ENCODE measurements at regions not wholly inside any gene's neighbourhood (a gene's known extent, or its start where the extent isn't known, plus 50 kb on each side); places are given as distances from the start of the nearest gene placed in this dataset.

- Histone ChIP-seq H3K36me3 (ENCODE audit: insufficient read depth, low read length) (no peaks in the 10 kb centered on the region), H2AFZ (ENCODE audit: low read length, unreplicated experiment) (no peak overlapping the region), H3K27me3 (ENCODE audit: insufficient read depth, low read length) (no peaks in the 10 kb centered on the region)
Observed at GRCh38 chr2:71889759-71890684, 257.6 kb downstream of the CYP26B1 start.

GRCh38 chr2:71888751-71889445 is 258.8 kb downstream of the CYP26B1 start:
- no peak overlapping the region for H3K4me3 ChIP-seq (ENCODE audit: low read depth, low read length)
- no peaks in the 10 kb centered on the region for H3K27me3 ChIP-seq (ENCODE audit: insufficient read depth, low read length)
- no peaks in the 10 kb centered on the region for H3K36me3 ChIP-seq (ENCODE audit: insufficient read depth, low read length)
- peak overlapping the region; percentile 77 for H3K27ac ChIP-seq (ENCODE audit: low read depth, low read length)
- H2AFZ ChIP-seq (ENCODE audit: low read length, unreplicated experiment) = no peak overlapping the region
- H3K79me2 ChIP-seq (ENCODE audit: control insufficient read depth, insufficient read depth, low read length, unreplicated experiment) = no peaks in the 10 kb centered on the region
- H3K4me1 ChIP-seq (ENCODE audit: control insufficient read depth, insufficient read depth, low read length, unreplicated experiment) = peaks cover 30% of the 10 kb centered on the region

More at GRCh38 chr2:71889759-71890684, 257.6 kb downstream of the CYP26B1 start:
- peak overlapping the region; percentile 77 for H3K27ac ChIP-seq (ENCODE audit: low read depth, low read length)
- no peaks in the 10 kb centered on the region for H3K79me2 ChIP-seq (ENCODE audit: control insufficient read depth, insufficient read depth, low read length, unreplicated experiment)
- H3K4me1 ChIP-seq (ENCODE audit: control insufficient read depth, insufficient read depth, low read length, unreplicated experiment) = peaks cover 27% of the 10 kb centered on the region
- no peak overlapping the region for H3K4me3 ChIP-seq (ENCODE audit: low read depth, low read length)

- no peaks in the 10 kb centered on the region for H3K27me3 ChIP-seq (ENCODE audit: insufficient read depth, low read length)
- no peaks in the 10 kb centered on the region for H3K36me3 ChIP-seq (ENCODE audit: insufficient read depth, low read length)
- H2AFZ ChIP-seq (ENCODE audit: low read length, unreplicated experiment) = no peak overlapping the region
- no peak overlapping the region for H3K27ac ChIP-seq (ENCODE audit: low read depth, low read length)
- no peaks in the 10 kb centered on the region for H3K79me2 ChIP-seq (ENCODE audit: control insufficient read depth, insufficient read depth, low read length, unreplicated experiment)
- peaks cover 47% of the 10 kb centered on the region for H3K4me1 ChIP-seq (ENCODE audit: control insufficient read depth, insufficient read depth, low read length, unreplicated experiment)
- H3K4me3 ChIP-seq (ENCODE audit: low read depth, low read length) = no peak overlapping the region
Observed at GRCh38 chr2:71887196-71887595, 260.5 kb downstream of the CYP26B1 start.

DNA sequence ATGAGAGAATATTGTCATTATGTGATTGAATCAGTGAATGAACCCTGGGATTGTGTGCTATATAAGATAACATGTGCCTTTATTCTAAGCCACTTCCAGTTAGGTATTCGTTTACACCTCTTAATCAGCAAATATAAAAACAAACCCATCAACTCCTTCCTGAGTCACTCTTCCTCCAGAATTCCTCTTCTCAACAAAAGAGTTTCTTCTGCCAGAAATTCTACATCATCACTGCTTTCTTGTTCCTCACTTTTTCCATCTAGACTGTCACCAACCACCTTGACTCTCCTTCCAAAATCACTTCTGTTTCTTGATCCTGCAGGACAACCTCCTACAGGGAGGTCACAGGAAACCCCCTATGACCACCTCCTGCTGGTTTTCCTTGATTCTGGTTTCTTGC is 261.4 kb downstream of the CYP26B1 start:
- no peak overlapping the region for H2AFZ ChIP-seq (ENCODE audit: low read length, unreplicated experiment)

DNA sequence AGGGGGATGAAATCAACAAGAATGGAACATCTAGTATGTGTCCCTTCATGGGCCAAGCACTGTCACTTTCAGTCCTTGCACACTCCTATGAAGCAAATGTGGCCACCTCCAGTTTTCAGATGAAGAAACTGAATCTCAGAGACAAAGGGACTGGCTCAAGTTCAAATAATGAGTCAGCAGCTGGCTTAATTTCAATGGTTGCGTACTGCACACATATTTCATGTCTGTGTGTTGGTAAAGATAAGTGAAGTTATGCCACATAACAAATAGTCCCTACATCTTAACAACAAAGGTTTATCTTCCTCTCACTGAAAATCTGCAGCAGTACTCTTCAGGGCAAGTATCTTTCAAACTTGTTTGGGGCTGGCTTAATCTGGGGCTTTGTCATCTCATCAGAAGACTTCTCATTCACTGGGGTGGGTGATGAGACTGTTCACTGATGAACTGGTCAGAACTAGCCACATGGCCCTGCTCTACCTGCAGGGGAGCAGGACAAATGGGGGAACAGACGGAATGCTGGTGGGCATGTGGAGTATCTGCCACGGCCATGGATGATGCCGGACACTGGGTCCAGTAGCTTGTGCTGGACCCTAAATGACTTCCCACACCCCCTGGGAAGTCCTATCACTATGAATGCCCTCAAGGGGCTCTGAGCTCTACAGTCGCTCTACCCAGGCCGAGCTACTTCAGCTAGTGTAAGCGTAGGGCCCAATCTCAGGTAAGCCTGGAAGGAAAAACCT is 263.2 kb downstream of the CYP26B1 start:
- peaks cover 56% of the 10 kb centered on the region for H3K4me1 ChIP-seq (ENCODE audit: control insufficient read depth, insufficient read depth, low read length, unreplicated experiment)
- no peaks in the 10 kb centered on the region for H3K36me3 ChIP-seq (ENCODE audit: insufficient read depth, low read length)
- H3K27ac ChIP-seq (ENCODE audit: low read depth, low read length) = no peak overlapping the region; the same call in 1 of the 2 replicates

More for the DNA sequence above, 261.4 kb downstream of the CYP26B1 start:
- H3K79me2 ChIP-seq (ENCODE audit: control insufficient read depth, insufficient read depth, low read length, unreplicated experiment) = no peaks in the 10 kb centered on the region
- H3K27ac ChIP-seq (ENCODE audit: low read depth, low read length) = no peak overlapping the region
- no peak overlapping the region for H3K4me3 ChIP-seq (ENCODE audit: low read depth, low read length)
- no peaks in the 10 kb centered on the region for H3K27me3 ChIP-seq (ENCODE audit: insufficient read depth, low read length)
- H3K36me3 ChIP-seq (ENCODE audit: insufficient read depth, low read length) = no peaks in the 10 kb centered on the region
- H3K4me1 ChIP-seq (ENCODE audit: control insufficient read depth, insufficient read depth, low read length, unreplicated experiment) = peaks cover 57% of the 10 kb centered on the region

GRCh38 chr2:71882949-71883472 is 264.7 kb downstream of the CYP26B1 start:
- Histone ChIP-seq H3K36me3 (ENCODE audit: insufficient read depth, low read length) (no peaks in the 10 kb centered on the region), H3K4me1 (ENCODE audit: control insufficient read depth, insufficient read depth, low read length, unreplicated experiment) (peaks cover 43% of the 10 kb centered on the region), H3K4me3 (ENCODE audit: low read depth, low read length) (no peak overlapping the region), H3K79me2 (ENCODE audit: control insufficient read depth, insufficient read depth, low read length, unreplicated experiment) (no peaks in the 10 kb centered on the region), H3K27ac (ENCODE audit: low read depth, low read length) (no peak overlapping the region; the same call in 1 of the 2 replicates), H2AFZ (ENCODE audit: low read length, unreplicated experiment) (no peak overlapping the region), H3K27me3 (ENCODE audit: insufficient read depth, low read length) (no peaks in the 10 kb centered on the region)

More for the DNA sequence above, 263.2 kb downstream of the CYP26B1 start:
- peak overlapping the region; percentile 42; the same call in 1 of the 2 replicates for H3K4me3 ChIP-seq (ENCODE audit: low read depth, low read length)
- H3K79me2 ChIP-seq (ENCODE audit: control insufficient read depth, insufficient read depth, low read length, unreplicated experiment) = no peaks in the 10 kb centered on the region
- no peaks in the 10 kb centered on the region for H3K27me3 ChIP-seq (ENCODE audit: insufficient read depth, low read length)
- H2AFZ ChIP-seq (ENCODE audit: low read length, unreplicated experiment) = no peak overlapping the region

DNA sequence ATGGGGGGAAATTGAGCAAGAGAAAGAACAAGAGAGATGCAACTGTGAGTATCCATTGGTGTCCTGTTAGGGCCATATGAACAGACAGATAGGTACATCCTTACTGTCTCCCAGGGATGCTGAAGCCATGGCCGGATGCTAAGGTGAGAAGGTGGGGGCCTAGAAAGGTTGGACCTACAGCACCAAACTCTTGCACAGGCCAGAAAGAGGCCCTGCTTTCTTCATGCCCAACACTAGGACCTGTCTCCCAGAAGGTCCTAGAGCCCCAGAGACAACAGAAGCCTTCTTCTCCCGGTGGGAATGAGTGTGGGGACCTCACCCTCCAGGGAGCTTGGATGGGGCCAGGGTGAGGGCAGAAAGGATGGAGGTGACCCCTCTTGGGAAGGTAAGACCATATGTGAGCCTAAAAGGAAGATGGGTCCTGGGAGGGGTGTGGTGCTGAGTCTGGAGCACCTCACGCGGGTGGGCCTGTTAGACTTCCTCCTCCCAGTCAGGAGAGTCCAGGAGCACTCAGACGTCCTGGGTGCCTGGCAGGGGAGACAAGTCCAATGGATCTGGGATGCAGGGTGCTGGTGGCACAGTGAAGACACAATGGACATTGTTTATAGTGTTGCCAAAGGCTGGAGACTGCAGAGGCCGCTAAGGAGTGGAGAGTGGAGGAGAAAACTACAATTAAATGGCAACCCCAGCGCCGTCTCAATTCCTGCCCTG is 265.3 kb downstream of the CYP26B1 start:
- peaks cover 43% of the 10 kb centered on the region for H3K4me1 ChIP-seq (ENCODE audit: control insufficient read depth, insufficient read depth, low read length, unreplicated experiment)
- H3K27ac ChIP-seq (ENCODE audit: low read depth, low read length) = no peak overlapping the region
- H3K36me3 ChIP-seq (ENCODE audit: insufficient read depth, low read length) = no peaks in the 10 kb centered on the region
- no peaks in the 10 kb centered on the region for H3K79me2 ChIP-seq (ENCODE audit: control insufficient read depth, insufficient read depth, low read length, unreplicated experiment)
- H3K4me3 ChIP-seq (ENCODE audit: low read depth, low read length) = no peak overlapping the region
- H2AFZ ChIP-seq (ENCODE audit: low read length, unreplicated experiment) = no peak overlapping the region
- H3K27me3 ChIP-seq (ENCODE audit: insufficient read depth, low read length) = no peaks in the 10 kb centered on the region

DNA sequence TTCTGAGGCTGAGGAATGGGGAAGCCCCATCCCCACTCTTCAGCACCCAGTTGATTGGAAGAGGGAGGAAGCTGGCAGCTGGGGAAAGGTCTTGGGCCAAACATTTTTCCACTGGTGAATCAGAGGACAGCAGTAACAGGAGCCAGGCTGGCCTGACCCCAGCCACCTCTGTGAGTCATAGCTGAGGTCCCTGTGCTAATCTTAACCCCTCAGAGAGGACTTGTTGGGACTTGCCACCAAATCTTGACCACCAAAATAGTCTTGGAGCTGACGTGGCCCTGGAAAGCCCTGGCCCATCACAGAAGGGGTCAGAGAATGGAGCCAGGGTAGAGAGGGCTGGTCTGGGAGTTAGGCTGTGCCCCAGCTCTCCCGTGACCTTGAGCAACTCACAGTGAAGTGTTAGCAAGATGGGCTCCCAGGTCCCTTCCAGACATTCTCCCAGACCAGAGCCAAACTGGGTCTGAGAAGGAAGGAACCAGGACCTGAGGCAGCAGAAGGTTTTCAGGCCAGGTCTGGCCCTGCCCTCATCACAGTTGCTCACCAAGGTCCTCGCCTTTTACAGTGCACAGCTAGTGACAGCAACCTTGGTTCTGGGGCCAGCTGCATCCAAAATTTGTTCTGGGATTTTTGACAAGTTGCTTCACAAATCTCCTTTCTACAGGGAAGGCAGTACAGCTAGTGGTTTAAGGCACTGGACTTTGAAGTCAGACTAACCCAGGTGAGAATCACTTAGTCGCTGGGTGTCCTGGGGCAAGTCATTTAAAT is 266.6 kb downstream of the CYP26B1 start:
- H3K4me1 ChIP-seq (ENCODE audit: control insufficient read depth, insufficient read depth, low read length, unreplicated experiment) = peaks cover 43% of the 10 kb centered on the region

GRCh38 chr2:71880287-71880686 is 267.4 kb downstream of the CYP26B1 start:
- H3K27me3 ChIP-seq (ENCODE audit: insufficient read depth, low read length) = no peaks in the 10 kb centered on the region
- peaks cover 43% of the 10 kb centered on the region for H3K4me1 ChIP-seq (ENCODE audit: control insufficient read depth, insufficient read depth, low read length, unreplicated experiment)
- no peak overlapping the region for H3K4me3 ChIP-seq (ENCODE audit: low read depth, low read length)
- no peak overlapping the region for H2AFZ ChIP-seq (ENCODE audit: low read length, unreplicated experiment)
- H3K79me2 ChIP-seq (ENCODE audit: control insufficient read depth, insufficient read depth, low read length, unreplicated experiment) = no peaks in the 10 kb centered on the region
- no peaks in the 10 kb centered on the region for H3K36me3 ChIP-seq (ENCODE audit: insufficient read depth, low read length)
- no peak overlapping the region for H3K27ac ChIP-seq (ENCODE audit: low read depth, low read length)

More for the DNA sequence above, 266.6 kb downstream of the CYP26B1 start:
- Histone ChIP-seq H3K27ac (ENCODE audit: low read depth, low read length) (peak overlapping the region; percentile 62), H3K79me2 (ENCODE audit: control insufficient read depth, insufficient read depth, low read length, unreplicated experiment) (no peaks in the 10 kb centered on the region), H3K4me3 (ENCODE audit: low read depth, low read length) (no peak overlapping the region), H3K27me3 (ENCODE audit: insufficient read depth, low read length) (no peaks in the 10 kb centered on the region), H2AFZ (ENCODE audit: low read length, unreplicated experiment) (no peak overlapping the region), H3K36me3 (ENCODE audit: insufficient read depth, low read length) (no peaks in the 10 kb centered on the region)
